NCI-H446 treated with DMSO at 0.1 percent for 48 hours (cell line): ENCODE measurements at regions not wholly inside any gene's neighbourhood (a gene's known extent, or its start where the extent isn't known, plus 50 kb on each side); places are given as distances from the start of the nearest gene placed in this dataset.
A peak's percentile ranks its signal among the peaks of the same experiment; 100 is the strongest.

Experiments
- DNase-seq: peaks from one replicate; lab custom pipeline; 2025; lab: John Stamatoyannopoulos, UW

DNA sequence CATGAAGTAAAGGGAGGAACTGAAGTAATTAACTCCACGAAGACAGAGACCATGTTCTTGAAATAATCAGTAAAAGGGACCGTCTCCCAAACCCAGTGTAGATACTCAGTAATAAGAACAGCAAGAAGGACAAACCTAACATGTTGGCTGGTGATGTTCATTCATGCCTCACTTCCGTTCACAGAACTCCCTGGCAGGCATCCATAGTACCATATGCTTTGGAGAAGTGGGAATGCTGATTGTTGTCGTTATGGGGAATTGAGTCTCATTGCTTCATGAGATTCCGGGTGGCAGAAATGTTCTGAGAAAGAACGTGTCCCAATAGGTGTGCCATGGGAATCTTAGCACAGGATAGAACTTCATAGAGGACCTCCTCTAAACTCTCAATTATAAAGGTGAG is 452.3 kb downstream of the ZSWIM6 start:
- DNase-seq: no peak

DNA sequence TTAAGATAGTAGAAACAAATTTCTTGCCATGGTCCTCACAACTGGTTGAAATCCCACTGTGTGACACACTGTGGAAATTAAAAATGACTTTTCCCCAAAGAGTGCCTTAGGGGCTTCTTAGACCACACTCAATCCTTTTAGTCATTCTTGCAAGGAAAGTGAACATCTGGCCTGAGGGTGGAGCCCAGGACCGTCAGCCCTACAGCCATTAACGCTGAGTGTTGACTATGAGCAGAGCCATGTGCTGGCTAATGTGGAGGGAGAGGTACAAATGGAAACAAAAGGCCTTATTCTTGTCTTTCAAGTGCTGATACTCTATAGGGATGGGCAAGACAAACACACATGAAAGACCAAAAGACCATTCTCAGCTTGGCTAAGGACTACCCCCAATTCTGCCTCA is 456.5 kb downstream of the ZSWIM6 start:
- DNase-seq: no peak

DNA sequence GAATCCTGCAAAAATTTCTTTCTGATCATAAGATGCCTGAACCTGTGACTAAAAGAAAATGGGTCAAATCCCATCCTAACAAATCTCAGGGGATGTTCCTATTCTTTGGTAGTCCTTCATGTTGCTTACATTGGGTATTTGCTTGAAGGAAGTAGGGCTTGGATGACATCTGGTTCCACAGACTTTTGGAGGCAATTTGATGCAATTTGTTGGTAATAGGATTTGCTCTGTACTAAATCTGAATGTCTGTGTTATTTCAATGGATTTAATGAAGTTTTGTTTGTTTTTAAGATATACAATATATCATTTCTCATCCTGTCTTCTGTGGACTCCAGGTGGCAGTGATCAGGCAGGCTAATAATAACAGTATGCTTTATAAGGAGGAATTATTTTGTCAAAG is 457.9 kb downstream of the ZSWIM6 start:
- DNase-seq: no peak

DNA sequence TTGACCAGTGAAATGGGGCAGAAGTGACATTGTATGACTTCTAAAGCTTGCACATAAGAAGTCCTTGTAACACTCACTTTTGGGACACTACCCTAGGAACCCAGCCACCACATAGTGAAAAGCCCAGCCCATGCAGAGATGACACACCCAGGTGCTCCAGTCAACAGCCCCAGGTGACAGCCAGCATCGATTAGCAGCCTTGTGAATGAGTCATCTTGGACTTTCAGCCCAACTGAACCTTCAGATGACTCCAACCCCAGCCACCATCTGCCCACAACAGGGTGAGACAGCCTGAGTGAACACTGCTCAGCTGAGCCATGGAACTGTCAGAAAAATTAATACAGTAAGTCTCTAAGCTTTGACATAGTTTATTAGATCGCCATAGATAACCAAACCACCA is 458.6 kb downstream of the ZSWIM6 start:
- no peak for DNase-seq

DNA sequence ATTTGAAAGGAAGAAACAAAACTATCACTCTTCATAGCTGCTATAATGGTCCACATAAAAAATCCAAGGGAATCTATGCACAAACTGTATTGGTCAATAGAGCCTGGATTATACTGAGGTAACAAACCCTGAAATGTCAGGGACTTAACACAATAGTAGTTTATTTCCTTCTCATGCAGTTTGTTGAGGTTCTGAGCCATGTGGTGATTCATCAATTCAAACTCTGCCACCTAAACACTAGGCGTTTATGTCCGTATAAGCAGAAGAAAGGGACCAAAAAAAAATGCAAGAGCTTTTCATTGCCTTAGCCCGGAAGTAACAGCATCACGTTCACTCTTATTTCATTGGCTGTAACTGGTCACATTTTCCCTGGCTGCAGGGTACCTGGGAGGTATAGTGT is 464.7 kb downstream of the ZSWIM6 start:
- DNase-seq: no peak

DNA sequence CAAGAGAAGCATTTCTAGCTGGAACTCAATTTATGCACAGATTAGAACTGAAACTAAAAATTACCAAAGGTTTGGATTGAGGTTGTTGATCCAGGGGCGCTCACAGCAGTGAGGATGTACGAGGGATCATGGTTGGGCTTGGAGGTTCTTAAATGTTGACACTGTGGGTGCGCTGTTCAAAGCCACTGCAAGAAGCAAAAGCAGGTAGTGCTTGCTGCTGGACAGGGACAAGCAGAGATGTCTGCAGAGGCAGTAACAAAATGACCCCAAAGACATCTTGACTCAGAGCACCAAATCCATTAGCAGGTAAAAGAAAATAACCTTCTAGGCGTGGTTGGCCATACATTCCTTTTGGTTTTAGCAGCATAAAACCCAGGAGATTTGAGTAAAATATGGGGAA is 468.4 kb downstream of the ZSWIM6 start:
- no peak for DNase-seq

DNA sequence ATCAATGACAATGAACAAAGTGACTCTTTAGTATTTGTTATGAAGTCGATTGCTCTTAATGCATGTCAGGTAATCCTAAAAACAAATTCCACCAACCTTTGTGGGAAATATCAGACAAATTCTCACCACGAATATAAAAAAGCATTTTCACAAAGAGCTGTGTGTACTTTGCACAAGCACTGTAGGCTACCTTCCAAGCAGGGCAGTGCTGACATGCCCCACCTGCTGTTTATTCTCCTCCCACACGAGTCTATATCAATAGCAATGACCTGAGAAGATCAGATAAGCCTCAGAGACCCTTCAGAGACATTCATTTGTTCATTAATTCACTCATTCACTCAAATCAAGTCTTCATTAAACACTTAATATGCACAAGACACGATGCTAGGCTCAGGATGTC is 469.1 kb downstream of the ZSWIM6 start:
- DNase-seq: no peak

DNA sequence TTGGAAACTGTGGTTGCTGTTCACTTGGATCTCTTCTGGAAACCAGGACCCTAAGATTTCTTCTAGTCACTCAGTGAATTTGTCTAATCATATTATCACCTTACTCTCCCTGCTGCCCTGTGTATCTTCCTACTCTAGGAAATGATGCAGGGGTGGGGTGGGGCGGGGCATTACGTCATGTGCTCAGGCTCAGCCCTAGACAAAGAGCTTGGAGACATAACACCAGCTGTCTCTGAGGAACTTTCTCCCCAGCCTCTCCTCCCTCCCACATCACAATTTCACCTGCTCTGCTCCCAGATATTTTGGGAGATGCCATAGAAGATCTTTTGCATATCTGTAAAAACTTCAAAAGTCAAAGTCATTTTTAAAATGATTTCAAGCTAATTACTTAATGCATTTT is 470.4 kb downstream of the ZSWIM6 start:
- DNase-seq: no peak

DNA sequence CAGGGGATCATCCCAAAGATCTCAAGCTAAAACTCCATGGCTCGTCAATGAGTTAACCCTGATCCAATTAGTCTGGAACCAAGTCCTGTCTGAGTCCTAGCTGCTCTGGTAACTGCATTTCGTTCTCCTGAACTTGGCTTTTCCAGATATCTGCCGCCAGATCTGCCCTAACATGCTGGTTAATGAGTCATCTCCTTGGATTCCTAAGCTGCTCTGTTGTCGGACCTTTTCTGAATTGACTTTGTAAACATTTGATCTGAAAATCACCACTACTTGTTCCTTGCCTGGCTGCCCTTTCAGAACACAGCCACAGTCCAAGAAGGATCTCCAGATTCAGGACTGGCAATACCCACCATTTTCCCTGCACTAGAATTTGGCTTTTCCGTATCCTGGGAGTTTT is 473.0 kb downstream of the ZSWIM6 start:
- DNase-seq: no peak

DNA sequence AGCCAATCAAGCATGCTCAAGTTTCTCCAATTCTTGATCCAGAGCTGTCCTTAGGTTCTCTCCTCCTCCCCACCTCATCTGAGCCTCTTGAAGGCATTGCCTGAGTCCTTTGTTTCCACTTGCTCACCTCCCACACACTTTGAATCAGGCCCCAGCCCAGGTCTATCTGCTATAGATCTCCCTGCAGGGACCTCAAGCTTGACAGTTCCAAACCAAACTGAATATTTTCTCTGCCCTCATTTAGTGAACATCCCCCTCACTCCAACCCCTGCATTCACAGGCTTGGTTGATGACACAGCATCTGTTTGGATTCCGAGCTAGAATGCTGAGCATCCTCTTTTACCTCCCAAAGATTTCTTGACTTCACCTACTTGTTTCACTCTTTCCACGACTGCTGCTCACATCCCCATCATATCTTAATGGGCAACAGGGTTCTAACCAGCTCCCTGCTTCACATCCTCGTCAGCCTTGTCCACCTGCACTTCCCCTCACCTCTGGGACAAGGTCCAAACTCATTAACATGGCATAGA is 474.5 kb downstream of the ZSWIM6 start:
- DNase-seq: no peak

DNA sequence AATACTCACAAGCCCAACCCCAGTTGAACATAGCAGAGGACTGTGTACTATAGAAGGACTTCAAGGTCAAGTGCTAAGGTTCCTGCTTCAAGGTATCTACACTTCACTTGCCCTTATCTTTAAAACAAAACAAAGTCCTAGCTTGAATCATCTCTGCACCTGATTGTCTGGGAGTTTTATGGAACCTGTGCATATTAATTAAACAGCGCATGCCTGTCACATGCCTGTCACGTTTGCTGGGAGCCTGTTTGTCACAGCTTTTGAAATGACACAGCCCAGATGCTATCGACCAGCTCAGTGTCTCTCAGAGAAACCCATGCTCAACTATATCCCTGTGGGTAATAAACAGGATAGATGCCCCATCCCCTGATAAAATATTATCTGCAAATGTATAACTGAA is 476.0 kb downstream of the ZSWIM6 start:
- no peak for DNase-seq

DNA sequence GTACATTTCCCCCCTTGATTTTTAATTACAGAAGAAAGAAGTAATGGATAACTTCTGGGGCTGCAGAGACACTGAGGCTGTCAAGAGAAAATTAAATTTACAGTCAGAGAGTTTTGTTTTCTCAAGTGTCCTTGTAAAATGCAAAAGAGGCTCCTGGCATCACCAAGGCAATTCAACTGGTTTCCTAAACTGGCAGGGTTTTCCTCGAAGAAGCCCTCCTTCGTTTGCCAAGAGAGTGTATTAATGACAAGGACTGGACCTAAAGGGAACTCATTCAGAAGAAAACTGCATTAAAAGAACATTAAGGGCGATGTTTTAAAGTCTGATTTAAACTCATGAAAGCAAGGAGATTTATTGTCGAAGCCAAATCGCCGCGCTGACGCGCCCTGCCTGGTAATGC is 476.9 kb downstream of the ZSWIM6 start:
- no peak for DNase-seq

DNA sequence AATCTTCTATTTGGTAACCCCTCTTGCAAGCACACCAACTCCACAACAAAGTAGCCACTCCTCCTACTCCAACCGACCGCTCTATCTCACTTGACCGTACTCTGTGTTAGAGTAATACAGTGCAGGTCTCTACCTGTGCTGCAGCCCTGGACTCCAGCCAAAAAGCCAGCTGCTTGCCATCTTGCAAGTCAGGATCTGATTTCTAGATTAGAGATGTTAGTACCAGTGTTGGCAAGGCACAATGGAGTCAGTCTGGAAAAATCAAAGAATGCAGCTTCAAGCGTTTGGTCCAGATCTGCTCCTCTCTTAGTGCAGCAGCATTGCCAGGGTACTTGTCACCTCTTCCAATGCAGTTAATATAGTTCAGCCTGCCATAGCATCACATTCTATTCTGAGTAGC is 477.6 kb downstream of the ZSWIM6 start:
- no peak for DNase-seq

DNA sequence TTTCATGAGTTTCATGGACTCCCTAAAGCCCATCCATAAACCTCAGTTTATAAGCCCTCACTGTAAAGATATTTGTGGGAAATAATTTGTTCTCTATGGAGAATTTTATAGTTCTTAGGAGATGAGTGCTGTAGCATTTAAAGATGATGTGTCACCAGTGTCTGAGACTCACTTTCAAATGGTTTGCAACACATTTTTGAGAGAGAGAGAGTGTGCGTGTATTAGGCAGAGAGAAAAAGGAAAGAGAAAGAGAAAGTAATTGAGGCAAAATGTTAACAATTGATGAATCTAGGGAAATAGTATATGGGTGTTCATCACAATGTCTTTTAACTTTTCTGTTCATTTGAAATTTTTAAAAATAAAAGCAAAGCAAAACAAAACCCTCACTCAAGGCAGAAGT is 479.0 kb downstream of the ZSWIM6 start:
- DNase-seq: no peak

DNA sequence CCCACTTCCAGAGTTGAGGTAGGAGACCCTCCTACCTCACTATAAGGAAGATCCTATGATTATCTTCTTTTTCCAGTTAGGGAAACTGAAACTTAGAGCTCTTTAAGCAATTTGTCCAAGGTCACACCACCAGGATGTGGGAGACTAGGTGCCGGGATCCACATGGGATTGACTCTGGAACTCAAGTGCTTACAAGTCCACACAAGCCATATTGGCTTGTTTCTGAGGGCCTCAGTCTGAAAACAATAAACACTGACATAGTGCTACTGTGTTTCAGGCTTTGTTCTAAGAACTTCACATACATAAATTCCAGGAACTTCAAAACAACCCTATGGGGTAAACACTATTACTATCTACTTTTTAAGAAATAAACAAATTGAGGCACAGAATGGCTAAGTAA is 481.3 kb downstream of the ZSWIM6 start:
- no peak for DNase-seq

DNA sequence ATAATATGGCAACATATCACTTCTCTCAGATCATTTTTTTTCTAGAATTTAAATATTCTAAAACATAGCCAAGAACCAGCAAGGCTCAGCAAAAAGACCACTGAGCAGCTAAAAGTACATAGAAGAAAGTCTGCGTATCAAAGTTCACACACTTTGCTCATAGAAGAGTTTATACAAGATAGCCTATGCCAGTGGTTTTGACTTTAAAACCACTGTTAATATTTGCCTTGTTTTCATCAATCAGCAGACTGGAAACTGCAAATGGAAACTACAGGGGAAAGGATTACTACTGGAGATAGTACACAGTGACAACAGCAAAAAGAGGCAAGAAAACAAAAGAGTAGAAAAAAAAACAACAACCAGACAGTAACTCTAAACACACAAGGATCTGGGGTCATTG is 483.3 kb downstream of the ZSWIM6 start:
- no peak for DNase-seq

DNA sequence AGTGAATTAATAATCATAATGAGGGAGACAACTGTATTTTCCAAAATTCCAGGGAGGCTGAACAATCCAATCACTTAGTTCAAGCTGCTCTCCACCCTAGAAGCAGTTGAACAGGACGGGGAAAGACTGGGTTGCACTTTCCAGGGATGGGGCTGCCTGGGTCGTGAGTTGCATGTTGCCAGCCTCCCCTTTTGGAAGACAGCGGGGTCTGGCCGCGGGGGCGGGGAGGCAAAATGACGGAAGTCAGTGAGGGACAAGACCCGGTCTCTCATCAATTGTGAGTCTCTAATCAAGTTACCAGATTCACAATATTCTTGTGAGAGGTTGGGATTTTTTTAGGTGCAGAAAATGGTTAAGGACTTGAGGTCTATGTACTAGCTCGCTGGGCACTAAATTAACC is 484.1 kb downstream of the ZSWIM6 start:
- no peak for DNase-seq

DNA sequence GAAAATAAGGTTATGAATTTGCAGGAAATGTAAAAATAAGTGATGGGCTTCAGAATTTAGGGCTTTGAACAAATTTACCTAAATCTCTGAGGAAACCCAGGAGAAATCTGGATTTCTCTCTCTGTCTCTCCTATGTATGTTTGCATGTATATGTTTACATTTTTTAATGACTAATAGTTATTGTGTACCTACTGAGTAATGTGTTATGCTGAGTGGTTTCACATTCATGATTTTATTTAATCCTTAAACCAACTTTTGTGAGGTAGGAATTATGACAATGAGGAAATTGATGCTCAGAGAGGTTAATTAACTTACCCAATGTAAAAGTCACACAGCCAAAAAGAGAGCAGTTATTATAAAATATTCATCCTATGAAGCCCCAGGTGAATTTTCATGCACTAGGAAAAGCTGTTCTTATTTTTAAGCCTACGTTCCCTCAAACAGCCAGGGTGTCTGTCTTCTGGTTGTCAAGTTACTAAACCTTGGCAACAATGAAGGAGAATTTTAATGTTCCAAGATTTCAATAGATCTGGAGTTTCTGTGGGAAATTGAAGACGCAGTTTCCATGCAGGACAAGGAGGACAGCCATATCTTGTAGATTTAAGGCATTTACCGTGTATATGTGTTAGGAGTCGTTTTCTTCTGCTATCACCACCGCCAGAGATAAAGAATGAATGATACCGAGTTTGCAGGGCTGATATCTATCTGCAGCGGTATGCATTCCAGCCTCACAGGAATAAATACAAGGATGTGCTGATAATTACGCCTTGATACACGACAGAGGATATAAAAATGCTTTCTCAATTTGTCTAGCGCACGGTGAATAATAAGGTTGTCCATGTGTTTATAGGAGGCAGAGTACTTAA is 484.8 kb downstream of the ZSWIM6 start:
- DNase-seq: no peak

DNA sequence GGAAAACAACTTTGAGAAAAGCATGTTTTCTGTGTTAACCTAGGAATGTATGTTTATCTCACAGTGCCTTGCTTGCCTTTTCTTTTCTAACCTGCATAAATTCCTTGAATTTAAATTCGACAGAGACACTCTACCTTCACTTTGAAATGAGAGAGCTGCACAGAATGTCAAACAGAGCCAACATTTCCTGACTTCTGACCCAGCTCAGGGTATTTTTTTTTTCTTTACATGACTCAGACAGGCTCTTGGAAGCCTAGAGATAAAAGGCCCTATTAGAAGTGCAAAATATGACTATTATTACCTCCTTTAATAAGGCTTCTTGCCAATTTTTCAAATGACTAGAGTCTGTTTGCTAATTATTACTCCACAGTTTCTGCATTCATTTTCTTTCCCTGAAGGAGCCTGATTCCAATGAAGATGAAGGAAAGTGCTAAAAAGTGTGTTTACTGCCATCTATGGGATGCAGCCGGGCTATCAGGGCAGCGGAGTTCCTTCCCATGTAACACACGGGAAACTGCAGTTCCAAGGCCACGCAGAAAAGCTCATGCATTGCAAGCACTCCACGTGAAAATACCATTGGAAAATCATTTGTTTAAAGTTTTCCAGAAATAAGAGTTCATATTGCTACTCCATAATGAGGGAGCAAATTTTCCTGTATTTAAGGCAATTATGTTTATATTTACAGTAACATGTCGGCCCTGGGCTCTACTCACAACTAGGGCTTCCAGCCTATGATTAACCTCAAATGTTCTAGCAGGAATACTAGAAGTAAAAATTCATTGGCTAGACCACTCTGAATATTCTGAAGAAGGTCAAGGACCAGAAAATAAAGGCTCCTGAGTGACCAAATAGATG is 485.6 kb downstream of the ZSWIM6 start:
- DNase-seq: peak; percentile 10

DNA sequence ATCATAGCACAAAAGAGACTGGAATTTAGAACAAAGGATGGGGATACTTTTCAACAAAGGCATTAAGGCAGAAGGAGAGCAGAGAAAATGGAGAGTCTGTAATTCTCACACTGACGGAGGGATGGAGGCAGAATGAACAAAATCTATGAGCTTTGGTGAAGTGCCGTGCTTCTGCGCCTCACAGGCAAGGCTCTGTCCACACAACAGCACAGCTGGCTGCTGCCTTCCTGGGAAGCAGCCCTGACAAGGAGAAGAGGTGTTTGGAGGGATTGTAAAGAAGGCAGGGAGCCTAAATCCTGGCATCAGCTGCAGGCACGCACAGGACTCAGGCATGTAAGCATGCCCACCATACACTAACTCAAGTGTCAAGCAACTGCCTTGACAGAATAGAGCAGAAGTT is 485.2 kb upstream of the KIF2A start:
- no peak for DNase-seq

DNA sequence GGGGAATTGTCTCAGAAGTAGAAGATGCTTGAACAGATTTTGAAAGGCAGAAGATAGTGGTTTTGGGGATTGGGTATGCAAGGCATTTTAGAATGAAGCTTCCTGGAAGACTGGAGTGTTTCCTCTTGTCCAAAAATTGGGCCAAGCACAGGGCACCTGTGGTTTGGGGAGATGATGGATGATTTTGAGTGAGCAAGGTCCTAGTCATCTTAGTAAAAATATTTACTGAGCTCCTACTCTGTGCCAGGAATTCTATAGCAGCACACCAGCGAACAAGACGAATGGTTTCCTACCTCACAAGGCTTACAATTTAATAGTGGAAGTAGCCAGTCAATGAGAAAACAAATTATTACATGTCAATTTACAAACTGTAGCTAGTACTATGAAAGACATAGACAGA is 484.4 kb upstream of the KIF2A start:
- DNase-seq: no peak

DNA sequence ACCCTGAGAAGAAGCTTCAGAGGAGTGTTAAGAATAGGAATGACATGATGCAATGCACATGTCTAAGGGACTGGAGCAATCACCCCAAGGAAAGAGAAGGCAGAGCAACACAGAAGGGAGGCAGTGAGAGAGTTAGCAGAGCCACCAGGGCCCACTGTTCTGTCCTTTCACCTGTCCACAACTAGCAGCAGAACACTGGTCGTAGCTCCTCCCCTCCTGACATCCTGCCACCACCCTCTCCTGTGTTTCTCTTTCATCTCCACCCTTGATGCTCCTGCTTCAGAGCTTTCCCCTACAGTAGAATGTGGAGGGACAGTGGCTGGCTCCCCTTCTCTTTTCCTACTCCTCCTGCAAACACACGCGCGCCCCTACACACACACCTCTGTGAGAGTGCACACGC is 483.4 kb upstream of the KIF2A start:
- no peak for DNase-seq

DNA sequence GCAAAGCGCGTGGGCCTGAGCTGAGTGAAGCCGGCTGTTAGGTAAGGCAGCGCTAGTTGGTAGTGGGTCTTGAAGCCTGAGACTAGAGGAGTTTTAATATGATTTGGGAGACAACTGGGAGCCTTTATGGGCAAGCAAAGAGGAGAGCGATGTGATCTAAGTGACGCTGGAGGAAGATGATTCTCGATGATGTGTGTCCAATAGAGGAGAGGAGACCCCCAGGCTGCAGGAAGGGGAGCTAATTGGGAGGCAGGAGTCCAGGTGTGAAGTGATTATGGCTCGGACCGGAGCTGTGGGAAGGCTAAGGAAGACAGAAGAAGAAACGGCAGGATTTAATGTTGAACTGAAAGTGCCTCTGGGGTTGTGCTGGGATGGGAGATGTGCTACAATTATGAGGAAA is 482.9 kb upstream of the KIF2A start:
- no peak for DNase-seq
